ENCODE measurements at regions not wholly inside any gene's neighbourhood (a gene's known extent, or its start where the extent isn't known, plus 50 kb on each side); places are given as distances from the start of the nearest gene placed in this dataset.

DNA sequence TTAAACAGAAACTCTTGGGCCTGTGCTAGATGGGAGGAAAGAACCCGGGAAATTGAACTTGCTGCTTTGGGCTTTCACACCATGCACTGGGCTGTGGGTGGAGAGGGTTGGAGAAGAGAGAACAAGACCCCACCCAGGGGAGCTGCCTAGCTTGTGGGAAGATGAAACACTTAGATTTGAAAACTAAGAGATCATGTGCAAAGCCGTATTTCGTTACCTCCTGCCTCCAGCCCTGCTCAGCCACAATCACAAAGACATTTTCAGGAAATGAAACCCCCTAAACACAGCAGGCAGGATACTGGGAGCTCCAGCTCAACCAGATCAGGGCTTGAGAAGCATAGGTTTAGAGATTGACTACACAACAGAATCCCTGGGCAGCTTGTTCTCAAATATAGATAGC, 183.0 kb upstream of the C2CD4B start:
- no peak for FAIRE-seq
- H3K36me3 Mint-ChIP-seq (ENCODE audit: low read depth, unreplicated experiment) = no peaks in the 10 kb centered on the region
- H3K27ac ChIP-seq (ENCODE audit: low read depth, low read length) = no peak overlapping the region

DNA sequence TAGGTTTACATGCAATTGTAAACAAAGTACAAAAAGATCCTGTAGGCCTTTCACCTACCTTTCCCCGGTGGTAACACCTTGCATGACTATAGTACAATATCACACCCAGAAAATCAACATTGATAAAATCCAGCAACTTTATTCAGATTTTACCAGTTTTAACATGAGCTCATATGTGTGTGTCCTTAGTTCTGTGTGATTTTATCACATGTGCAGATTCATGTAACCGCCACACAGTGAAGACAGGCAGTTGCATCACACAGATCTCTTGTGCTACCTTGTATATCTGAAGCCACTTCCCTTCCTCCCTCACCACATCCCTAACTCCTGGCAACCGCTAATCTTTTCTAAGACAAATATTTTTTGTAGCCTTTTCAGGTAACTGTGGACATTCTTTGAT, 183.5 kb upstream of the C2CD4B start:
- no peaks in the 10 kb centered on the region for H3K27me3 ChIP-seq (ENCODE audit: insufficient read depth, low read length)
- no peaks in the 10 kb centered on the region for H3K9me3 ChIP-seq (ENCODE audit: insufficient read depth, low read depth, low read length)
- H2AFZ ChIP-seq (ENCODE audit: low read depth, low read length) = no peak overlapping the region
- H3K36me3 ChIP-seq (ENCODE audit: insufficient read depth, low read length) = no peaks in the 10 kb centered on the region
- H3K4me2 ChIP-seq (ENCODE audit: low read length) = no peak overlapping the region
- Mint-ChIP-seq H3K27me3 (ENCODE audit: low read depth, unreplicated experiment) (peaks cover 13% of the 10 kb centered on the region), H3K27ac (ENCODE audit: unreplicated experiment) (no peak overlapping the region), H3K4me3 (ENCODE audit: unreplicated experiment) (no peak overlapping the region), H3K36me3 (ENCODE audit: low read depth, unreplicated experiment) (no peaks in the 10 kb centered on the region), H3K9me3 (ENCODE audit: unreplicated experiment) (no peaks in the 10 kb centered on the region), H3K4me1 (ENCODE audit: low read depth, unreplicated experiment) (no peaks in the 10 kb centered on the region)
- H3K79me2 ChIP-seq (ENCODE audit: insufficient read depth, low read length) = no peaks in the 10 kb centered on the region
- no peak overlapping the region for H3K9ac ChIP-seq (ENCODE audit: low read length)
- H3K4me3 ChIP-seq (ENCODE audit: insufficient read depth, low read depth, low read length) = no peak overlapping the region
- TF ChIP-seq, protein P1, sequence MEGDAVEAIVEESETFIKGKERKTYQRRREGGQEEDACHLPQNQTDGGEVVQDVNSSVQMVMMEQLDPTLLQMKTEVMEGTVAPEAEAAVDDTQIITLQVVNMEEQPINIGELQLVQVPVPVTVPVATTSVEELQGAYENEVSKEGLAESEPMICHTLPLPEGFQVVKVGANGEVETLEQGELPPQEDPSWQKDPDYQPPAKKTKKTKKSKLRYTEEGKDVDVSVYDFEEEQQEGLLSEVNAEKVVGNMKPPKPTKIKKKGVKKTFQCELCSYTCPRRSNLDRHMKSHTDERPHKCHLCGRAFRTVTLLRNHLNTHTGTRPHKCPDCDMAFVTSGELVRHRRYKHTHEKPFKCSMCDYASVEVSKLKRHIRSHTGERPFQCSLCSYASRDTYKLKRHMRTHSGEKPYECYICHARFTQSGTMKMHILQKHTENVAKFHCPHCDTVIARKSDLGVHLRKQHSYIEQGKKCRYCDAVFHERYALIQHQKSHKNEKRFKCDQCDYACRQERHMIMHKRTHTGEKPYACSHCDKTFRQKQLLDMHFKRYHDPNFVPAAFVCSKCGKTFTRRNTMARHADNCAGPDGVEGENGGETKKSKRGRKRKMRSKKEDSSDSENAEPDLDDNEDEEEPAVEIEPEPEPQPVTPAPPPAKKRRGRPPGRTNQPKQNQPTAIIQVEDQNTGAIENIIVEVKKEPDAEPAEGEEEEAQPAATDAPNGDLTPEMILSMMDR (IDR thresholded peaks at IDR 0.05; ENCODE audit: insufficient read depth, low read depth, low read length) = no peak
- no peak for TF ChIP-seq EZH2 (IDR thresholded peaks at IDR 0.05; ENCODE audit: insufficient read depth, low read length)
- FAIRE-seq = no peak
- H4K20me1 ChIP-seq (ENCODE audit: insufficient read depth, low read length) = no peaks in the 10 kb centered on the region
- H3K4me1 ChIP-seq (ENCODE audit: insufficient read depth, low read length) = no peaks in the 10 kb centered on the region
- no peak for DNase-seq (ENCODE audit: low read depth)
- no peak overlapping the region for H3K27ac ChIP-seq (ENCODE audit: low read depth, low read length)

More for the DNA sequence above, 183.0 kb upstream of the C2CD4B start:
- H3K9me3 ChIP-seq (ENCODE audit: insufficient read depth, low read depth, low read length) = no peaks in the 10 kb centered on the region
- H3K27ac Mint-ChIP-seq (ENCODE audit: unreplicated experiment) = no peak overlapping the region
- H3K4me2 ChIP-seq (ENCODE audit: low read length) = no peak overlapping the region
- no peaks in the 10 kb centered on the region for H3K36me3 ChIP-seq (ENCODE audit: insufficient read depth, low read length)
- no peaks in the 10 kb centered on the region for H3K9me3 Mint-ChIP-seq (ENCODE audit: unreplicated experiment)
- TF ChIP-seq, protein P1 (IDR thresholded peaks at IDR 0.05; ENCODE audit: insufficient read depth, low read depth, low read length) = no peak
- no peak for TF ChIP-seq EZH2 (IDR thresholded peaks at IDR 0.05; ENCODE audit: insufficient read depth, low read length)
- H3K79me2 ChIP-seq (ENCODE audit: insufficient read depth, low read length) = no peaks in the 10 kb centered on the region
- no peak overlapping the region for H3K4me3 ChIP-seq (ENCODE audit: insufficient read depth, low read depth, low read length)
- no peak overlapping the region for H2AFZ ChIP-seq (ENCODE audit: low read depth, low read length)
- no peak for DNase-seq (ENCODE audit: low read depth)
- peaks cover 10% of the 10 kb centered on the region for H3K27me3 Mint-ChIP-seq (ENCODE audit: low read depth, unreplicated experiment)
- H3K27me3 ChIP-seq (ENCODE audit: insufficient read depth, low read length) = no peaks in the 10 kb centered on the region
- no peak overlapping the region for H3K9ac ChIP-seq (ENCODE audit: low read length)
- H4K20me1 ChIP-seq (ENCODE audit: insufficient read depth, low read length) = no peaks in the 10 kb centered on the region
- H3K4me1 ChIP-seq (ENCODE audit: insufficient read depth, low read length) = no peaks in the 10 kb centered on the region
- no peaks in the 10 kb centered on the region for H3K4me1 Mint-ChIP-seq (ENCODE audit: low read depth, unreplicated experiment)
- no peak overlapping the region for H3K4me3 Mint-ChIP-seq (ENCODE audit: unreplicated experiment)

DNA sequence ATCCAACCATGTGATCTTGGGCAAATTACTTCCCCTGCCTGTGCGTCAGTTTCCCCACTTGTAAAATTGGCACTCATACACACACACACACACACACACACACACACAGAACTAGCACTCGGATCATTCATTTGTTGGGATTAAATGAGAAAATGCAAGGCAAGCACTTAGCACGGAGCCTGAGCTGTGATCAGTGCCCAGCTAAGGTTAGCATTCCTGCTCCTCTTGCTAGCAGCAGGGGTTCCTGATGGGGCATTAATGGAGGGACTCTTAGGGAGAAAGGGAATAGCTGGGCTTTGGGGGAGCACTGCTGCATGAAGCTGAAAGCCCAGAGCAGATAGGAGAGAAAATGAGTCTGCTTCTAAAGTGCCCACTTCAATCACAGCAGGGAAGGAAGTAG, 187.7 kb upstream of the C2CD4B start:
- Histone ChIP-seq H4K20me1 (ENCODE audit: insufficient read depth, low read length) (no peaks in the 10 kb centered on the region), H3K36me3 (ENCODE audit: insufficient read depth, low read length) (no peaks in the 10 kb centered on the region), H3K4me2 (ENCODE audit: low read length) (no peak overlapping the region), H2AFZ (ENCODE audit: low read depth, low read length) (no peak overlapping the region), H3K79me2 (ENCODE audit: insufficient read depth, low read length) (no peaks in the 10 kb centered on the region), H3K27ac (ENCODE audit: low read depth, low read length) (no peak overlapping the region), H3K4me3 (ENCODE audit: insufficient read depth, low read depth, low read length) (no peak overlapping the region), H3K4me1 (ENCODE audit: insufficient read depth, low read length) (no peaks in the 10 kb centered on the region), H3K27me3 (ENCODE audit: insufficient read depth, low read length) (peaks cover 4% of the 10 kb centered on the region), H3K9me3 (ENCODE audit: insufficient read depth, low read depth, low read length) (no peaks in the 10 kb centered on the region), H3K9ac (ENCODE audit: low read length) (no peak overlapping the region)
- Mint-ChIP-seq H3K4me1 (ENCODE audit: low read depth, unreplicated experiment) (no peaks in the 10 kb centered on the region), H3K27me3 (ENCODE audit: low read depth, unreplicated experiment) (peaks cover 24% of the 10 kb centered on the region), H3K4me3 (ENCODE audit: unreplicated experiment) (no peak overlapping the region), H3K27ac (ENCODE audit: unreplicated experiment) (no peak overlapping the region), H3K36me3 (ENCODE audit: low read depth, unreplicated experiment) (no peaks in the 10 kb centered on the region), H3K9me3 (ENCODE audit: unreplicated experiment) (no peaks in the 10 kb centered on the region)
- FAIRE-seq (no peak), DNase-seq (ENCODE audit: low read depth) (no peak)
- TF ChIP-seq, protein P1 (IDR thresholded peaks at IDR 0.05; ENCODE audit: insufficient read depth, low read depth, low read length) = no peak
- TF ChIP-seq EZH2 (IDR thresholded peaks at IDR 0.05; ENCODE audit: insufficient read depth, low read length) = no peak
